ENCODE measurements at regions not wholly inside any gene's neighbourhood (a gene's known extent, or its start where the extent isn't known, plus 50 kb on each side); places are given as distances from the start of the nearest gene placed in this dataset.

DNA sequence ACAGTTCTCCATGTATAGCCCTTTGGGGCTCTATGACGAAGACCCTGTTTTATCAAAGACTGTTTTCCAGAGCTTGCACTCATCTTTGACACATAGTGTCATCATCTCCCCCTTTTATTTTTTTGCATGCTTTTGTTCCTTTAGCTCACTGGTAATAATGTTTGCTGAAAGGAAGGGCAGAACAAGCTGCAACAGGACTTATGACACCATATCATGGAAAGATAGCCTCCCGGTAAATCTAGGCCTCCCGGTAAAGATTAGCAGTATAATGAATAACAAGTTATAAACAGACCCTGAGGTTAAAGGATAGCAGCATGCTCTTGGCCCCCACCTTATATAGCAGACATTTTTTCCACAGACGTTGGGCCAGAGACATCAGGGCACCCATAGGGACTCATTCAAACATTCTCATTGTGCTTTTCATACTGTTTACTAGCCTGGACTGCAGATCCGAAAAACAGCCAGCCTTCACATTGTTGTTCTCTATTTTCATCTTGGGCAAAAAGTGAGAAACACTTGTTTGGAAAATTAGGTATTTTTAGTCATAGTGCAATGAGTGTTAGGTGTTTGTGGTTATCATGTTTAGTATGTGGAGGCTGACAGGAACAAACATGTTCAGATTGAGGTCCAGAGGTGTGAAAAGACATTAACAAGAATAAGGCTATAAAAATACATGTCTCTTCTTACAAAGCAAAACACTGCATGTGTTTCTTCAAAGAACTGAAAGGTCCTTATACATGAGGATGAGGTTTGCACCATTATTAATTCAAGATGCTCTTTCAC is 136.9 kb upstream of the SPRY2 start:
- no peak for ATAC-seq (ENCODE audit: low read depth)
- Mint-ChIP-seq H3K36me3 (ENCODE audit: low read depth) (no peaks in the 10 kb centered on the region), H3K4me1 (peaks cover 5% of the 10 kb centered on the region), H3K4me3 (no peak overlapping the region), H3K9me3 (no peaks in the 10 kb centered on the region), H3K27ac (no peak overlapping the region), H3K27me3 (peaks cover under 1% of the 10 kb centered on the region)
- no peak for DNase-seq
- CTCF ChIA-PET: no interaction called here
- POLR2A ChIA-PET: no interaction called here
- TF ChIP-seq, protein P1, sequence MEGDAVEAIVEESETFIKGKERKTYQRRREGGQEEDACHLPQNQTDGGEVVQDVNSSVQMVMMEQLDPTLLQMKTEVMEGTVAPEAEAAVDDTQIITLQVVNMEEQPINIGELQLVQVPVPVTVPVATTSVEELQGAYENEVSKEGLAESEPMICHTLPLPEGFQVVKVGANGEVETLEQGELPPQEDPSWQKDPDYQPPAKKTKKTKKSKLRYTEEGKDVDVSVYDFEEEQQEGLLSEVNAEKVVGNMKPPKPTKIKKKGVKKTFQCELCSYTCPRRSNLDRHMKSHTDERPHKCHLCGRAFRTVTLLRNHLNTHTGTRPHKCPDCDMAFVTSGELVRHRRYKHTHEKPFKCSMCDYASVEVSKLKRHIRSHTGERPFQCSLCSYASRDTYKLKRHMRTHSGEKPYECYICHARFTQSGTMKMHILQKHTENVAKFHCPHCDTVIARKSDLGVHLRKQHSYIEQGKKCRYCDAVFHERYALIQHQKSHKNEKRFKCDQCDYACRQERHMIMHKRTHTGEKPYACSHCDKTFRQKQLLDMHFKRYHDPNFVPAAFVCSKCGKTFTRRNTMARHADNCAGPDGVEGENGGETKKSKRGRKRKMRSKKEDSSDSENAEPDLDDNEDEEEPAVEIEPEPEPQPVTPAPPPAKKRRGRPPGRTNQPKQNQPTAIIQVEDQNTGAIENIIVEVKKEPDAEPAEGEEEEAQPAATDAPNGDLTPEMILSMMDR (IDR thresholded peaks at IDR 0.05): no peak
- intact Hi-C loops (cut with micrococcal nuclease): no loop called here

DNA sequence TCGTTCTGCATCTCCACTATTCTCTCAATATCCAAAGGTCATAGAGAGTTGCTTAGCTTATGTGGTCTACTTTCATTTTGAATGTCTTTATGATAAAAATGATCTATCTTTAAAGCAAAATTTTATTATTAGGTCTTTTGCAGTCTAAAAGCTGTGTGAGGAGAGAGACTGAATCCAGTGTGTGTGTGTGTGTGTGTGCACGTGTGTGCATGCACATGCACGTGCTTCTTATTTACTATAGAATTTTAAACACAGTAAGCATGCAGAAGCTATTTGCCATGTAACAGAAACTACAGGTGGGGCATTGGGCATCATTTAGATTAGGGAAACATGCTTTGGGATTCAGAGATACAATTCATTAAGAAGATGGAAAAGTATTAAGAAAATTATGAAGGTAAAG is 136.0 kb upstream of the SPRY2 start:
- Mint-ChIP-seq H3K4me3 (no peak overlapping the region), H3K27me3 (peaks cover 2% of the 10 kb centered on the region), H3K4me1 (peaks cover 5% of the 10 kb centered on the region), H3K27ac (no peak overlapping the region), H3K36me3 (ENCODE audit: low read depth) (no peaks in the 10 kb centered on the region), H3K9me3 (no peaks in the 10 kb centered on the region)
- ATAC-seq (ENCODE audit: low read depth) (no peak), DNase-seq (no peak)
- CTCF ChIA-PET: no interaction called here
- POLR2A ChIA-PET: no interaction called here
- TF ChIP-seq, protein P1 (IDR thresholded peaks at IDR 0.05): no peak
- intact Hi-C loops (cut with micrococcal nuclease): no loop called here

DNA sequence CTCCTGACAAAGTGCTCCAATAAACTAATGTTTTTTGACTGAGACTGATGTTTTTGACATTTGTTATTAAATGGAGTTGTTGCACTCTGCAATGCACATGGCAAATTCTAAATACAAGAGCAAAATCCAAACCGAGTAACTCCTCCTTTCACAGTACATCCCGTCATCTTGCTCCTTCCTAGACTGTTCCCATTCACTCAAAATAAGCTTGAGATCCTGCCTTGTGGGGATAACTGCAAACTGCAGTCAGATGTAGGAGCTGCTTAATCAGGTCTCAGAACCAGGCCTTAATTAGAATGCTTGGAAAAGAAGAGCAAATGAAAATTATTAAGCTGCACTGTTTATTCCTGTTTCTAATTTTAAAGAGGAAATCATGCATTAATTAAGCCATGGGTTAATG is 134.8 kb upstream of the SPRY2 start:
- intact Hi-C loops (cut with micrococcal nuclease): no loop called here
- no peaks in the 10 kb centered on the region for H3K9me3 Mint-ChIP-seq
- H3K4me1 Mint-ChIP-seq: peaks cover 5% of the 10 kb centered on the region
- DNase-seq (no peak), ATAC-seq (ENCODE audit: low read depth) (no peak)
- H3K4me3 Mint-ChIP-seq: no peak overlapping the region
- TF ChIP-seq, protein P1 (IDR thresholded peaks at IDR 0.05): no peak
- ChIA-PET CTCF (interaction anchor here (0.6 kb wide), 1 partner anchor 16 kb away, joined by 3 read pairs; no protein-coding TSS in a partner anchor), POLR2A (no interaction called here)
- peaks cover 2% of the 10 kb centered on the region for H3K27me3 Mint-ChIP-seq
- H3K36me3 Mint-ChIP-seq (ENCODE audit: low read depth): no peaks in the 10 kb centered on the region
- no peak overlapping the region for H3K27ac Mint-ChIP-seq

DNA sequence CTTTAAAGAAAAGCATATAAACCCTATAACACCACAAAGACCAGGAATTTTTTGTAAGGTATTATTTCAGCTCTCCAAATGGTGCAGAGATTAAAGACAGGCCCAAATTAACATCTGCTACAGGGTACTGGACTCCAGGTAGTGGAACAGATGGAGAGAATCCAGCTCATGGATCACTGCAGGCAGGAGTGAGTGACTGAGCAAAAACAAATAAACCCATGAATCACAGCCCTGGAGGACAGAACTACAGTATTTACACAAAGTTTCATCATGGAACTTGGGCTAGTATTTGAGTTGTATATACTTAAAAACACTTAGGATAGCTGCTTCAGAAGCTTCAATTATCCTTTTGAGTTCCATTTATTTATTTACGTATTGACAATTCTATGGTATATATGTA is 132.8 kb upstream of the SPRY2 start:
- H3K9me3 Mint-ChIP-seq: no peaks in the 10 kb centered on the region
- H3K36me3 Mint-ChIP-seq (ENCODE audit: low read depth): no peaks in the 10 kb centered on the region
- peaks cover 5% of the 10 kb centered on the region for H3K4me1 Mint-ChIP-seq
- ATAC-seq (ENCODE audit: low read depth) (no peak), DNase-seq (no peak)
- H3K27me3 Mint-ChIP-seq: peaks cover 2% of the 10 kb centered on the region
- ChIA-PET POLR2A (no interaction called here), CTCF (no interaction called here)
- TF ChIP-seq, protein P1 (IDR thresholded peaks at IDR 0.05): no peak
- no peak overlapping the region for H3K4me3 Mint-ChIP-seq
- H3K27ac Mint-ChIP-seq: no peak overlapping the region
- intact Hi-C loops (cut with micrococcal nuclease): no loop called here

DNA sequence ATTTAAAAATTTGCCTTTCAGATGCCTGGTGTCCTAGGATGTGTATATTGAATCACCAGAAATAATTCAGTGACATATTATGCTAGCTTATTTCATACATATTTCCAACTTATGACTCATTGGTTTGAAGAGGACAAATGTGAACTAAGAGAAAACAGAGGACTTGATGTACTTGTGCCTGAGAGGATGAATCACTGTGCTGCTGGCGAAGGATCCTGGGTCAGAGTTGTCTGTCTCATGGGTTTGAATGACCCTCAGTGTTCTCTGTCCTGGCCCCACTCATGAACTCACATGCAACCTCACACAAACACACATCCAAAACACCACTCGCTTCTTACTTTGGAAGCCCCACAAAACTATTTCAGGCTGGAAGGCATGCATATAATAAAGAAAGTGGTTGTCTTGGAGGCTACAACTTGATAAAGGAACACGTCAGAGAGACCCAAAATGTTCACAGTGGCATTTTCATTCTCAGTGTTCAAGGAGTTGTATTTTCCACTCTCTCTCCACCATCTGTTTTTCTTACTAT is 129.0 kb upstream of the SPRY2 start:
- no peaks in the 10 kb centered on the region for H3K4me1 Mint-ChIP-seq
- DNase-seq: no peak
- intact Hi-C loops (cut with micrococcal nuclease): no loop called here
- H3K27ac Mint-ChIP-seq: no peak overlapping the region
- H3K4me3 Mint-ChIP-seq: no peak overlapping the region
- no peaks in the 10 kb centered on the region for H3K9me3 Mint-ChIP-seq
- no peak for ATAC-seq (ENCODE audit: low read depth)
- ChIA-PET CTCF (no interaction called here), POLR2A (no interaction called here)
- no peaks in the 10 kb centered on the region for H3K36me3 Mint-ChIP-seq (ENCODE audit: low read depth)
- H3K27me3 Mint-ChIP-seq: peaks cover 2% of the 10 kb centered on the region
- TF ChIP-seq, protein P1 (IDR thresholded peaks at IDR 0.05): no peak
